GM12892 (cell line): ENCODE measurements at regions not wholly inside any gene's neighbourhood (a gene's known extent, or its start where the extent isn't known, plus 50 kb on each side); places are given as distances from the start of the nearest gene placed in this dataset.

Source experiments
- POLR2A ChIP-seq: IDR thresholded peaks from 2 replicates; pipeline ENCODE4 v1.6.1; 2011; ENCODE audit warnings: low read depth, low read length, control low read depth
- TAF1 ChIP-seq: IDR thresholded peaks from 2 replicates; pipeline ENCODE4 v1.6.1; 2011; ENCODE audit warnings: low read depth, mild to moderate bottlenecking, control low read depth, low read length, borderline replicate concordance

- TF ChIP-seq POLR2A (no peak), TAF1 (no peak)
Observed at GRCh38 chr5:39622281-39622680, 197.5 kb upstream of the DAB2 start.
